ENCODE measurements at regions not wholly inside any gene's neighbourhood (a gene's known extent, or its start where the extent isn't known, plus 50 kb on each side); places are given as distances from the start of the nearest gene placed in this dataset.

DNA sequence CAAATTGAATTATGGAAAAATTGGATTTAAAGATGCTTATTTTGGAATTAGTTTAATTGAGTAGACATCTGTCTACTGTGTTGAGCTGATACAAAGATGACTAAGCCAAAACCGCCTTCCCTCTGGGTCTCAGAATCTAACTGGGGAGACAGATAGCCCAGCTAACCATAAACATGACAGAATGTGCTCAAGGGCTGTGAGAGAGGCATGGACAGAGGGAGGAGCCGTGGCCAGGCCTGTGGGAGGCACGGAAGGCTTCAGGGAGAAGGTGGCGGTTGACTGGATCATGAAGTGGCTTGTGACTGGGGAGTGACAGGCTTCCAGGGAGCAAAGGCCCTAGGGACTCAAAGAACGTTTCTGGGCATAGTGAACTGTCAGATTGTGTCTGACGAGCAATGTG, 74.6 kb downstream of the DACT1 start:
- TF ChIP-seq, protein P1, sequence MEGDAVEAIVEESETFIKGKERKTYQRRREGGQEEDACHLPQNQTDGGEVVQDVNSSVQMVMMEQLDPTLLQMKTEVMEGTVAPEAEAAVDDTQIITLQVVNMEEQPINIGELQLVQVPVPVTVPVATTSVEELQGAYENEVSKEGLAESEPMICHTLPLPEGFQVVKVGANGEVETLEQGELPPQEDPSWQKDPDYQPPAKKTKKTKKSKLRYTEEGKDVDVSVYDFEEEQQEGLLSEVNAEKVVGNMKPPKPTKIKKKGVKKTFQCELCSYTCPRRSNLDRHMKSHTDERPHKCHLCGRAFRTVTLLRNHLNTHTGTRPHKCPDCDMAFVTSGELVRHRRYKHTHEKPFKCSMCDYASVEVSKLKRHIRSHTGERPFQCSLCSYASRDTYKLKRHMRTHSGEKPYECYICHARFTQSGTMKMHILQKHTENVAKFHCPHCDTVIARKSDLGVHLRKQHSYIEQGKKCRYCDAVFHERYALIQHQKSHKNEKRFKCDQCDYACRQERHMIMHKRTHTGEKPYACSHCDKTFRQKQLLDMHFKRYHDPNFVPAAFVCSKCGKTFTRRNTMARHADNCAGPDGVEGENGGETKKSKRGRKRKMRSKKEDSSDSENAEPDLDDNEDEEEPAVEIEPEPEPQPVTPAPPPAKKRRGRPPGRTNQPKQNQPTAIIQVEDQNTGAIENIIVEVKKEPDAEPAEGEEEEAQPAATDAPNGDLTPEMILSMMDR (IDR thresholded peaks at IDR 0.05; ENCODE audit: borderline replicate concordance, extremely low read depth, low read length, poor library complexity, severe bottlenecking), result no peak
- TF ChIP-seq EZH2 (IDR thresholded peaks at IDR 0.05; ENCODE audit: borderline replicate concordance, low read depth, low read length, severe bottlenecking), result no peak
- no peak overlapping the region for H3K4me2 ChIP-seq (ENCODE audit: insufficient read depth, low read length)
- ATAC-seq (ENCODE audit: insufficient read depth, low read depth) (no peak), DNase-seq (no peak)
- H3K4me3 ChIP-seq (ENCODE audit: low read depth in 1 of 2, low read length in 2 of 2), result no peak overlapping the region
- no peaks in the 10 kb centered on the region for H3K9me3 ChIP-seq (ENCODE audit: insufficient read depth, low read length, severe bottlenecking)
- H3K79me2 ChIP-seq (ENCODE audit: insufficient read depth, low read length), result no peaks in the 10 kb centered on the region
- peaks cover 12% of the 10 kb centered on the region for H3K27me3 ChIP-seq (ENCODE audit: insufficient read depth, low read length, poor library complexity)
- H3K36me3 ChIP-seq (ENCODE audit: insufficient read depth, low read length), result no peaks in the 10 kb centered on the region
- no peak overlapping the region for H3K9ac ChIP-seq (ENCODE audit: low read depth, low read length)
- peaks cover 5% of the 10 kb centered on the region; the same call in 1 of the 2 replicates for H3K4me1 ChIP-seq (ENCODE audit: insufficient read depth, low read length)
- H4K20me1 ChIP-seq (ENCODE audit: insufficient read depth, low read length), result no peaks in the 10 kb centered on the region
- H2AFZ ChIP-seq (ENCODE audit: low read depth, low read length), result no peak overlapping the region
- H3K27ac ChIP-seq (ENCODE audit: low read length), result no peak overlapping the region

DNA sequence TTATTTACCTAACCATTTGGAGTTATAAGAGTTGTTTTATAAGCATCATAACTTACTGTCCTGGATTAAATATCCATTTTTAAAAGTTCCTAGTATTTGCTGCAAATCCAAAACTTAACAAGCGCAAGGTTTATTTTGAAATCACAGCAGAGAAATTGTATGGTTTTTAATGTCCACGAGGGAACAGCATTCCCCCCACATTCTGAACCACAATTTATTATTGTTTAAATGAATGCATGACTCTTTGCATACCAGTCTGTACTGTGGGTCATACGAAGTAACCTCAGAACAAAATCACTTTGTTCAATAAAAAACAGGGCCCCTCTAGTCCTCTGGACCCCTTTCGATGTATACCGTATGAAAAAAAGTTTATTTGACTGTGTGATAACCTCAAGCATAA, 75.9 kb downstream of the DACT1 start:
- TF ChIP-seq, protein P1 (IDR thresholded peaks at IDR 0.05; ENCODE audit: borderline replicate concordance, extremely low read depth, low read length, poor library complexity, severe bottlenecking), result no peak
- TF ChIP-seq EZH2 (IDR thresholded peaks at IDR 0.05; ENCODE audit: borderline replicate concordance, low read depth, low read length, severe bottlenecking), result no peak

DNA sequence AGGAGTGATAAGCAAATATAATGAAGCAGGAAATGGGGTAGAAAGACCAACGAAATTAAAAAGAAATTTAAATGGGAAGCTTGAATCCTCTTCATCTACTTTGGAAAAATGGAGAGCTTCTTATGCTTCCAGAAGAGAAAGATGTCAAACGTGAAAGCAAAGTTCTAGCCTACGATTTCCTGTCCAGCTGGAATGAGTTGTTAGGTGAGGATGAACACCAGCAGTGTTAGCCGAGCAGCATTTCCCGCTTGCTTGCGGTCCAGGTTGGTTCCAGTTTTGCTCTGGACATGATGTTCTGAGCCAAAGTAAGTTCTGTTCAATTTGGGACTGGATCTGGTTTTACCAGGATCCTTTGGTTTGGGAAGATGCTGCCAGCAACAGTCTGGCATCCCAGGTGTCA, 78.9 kb downstream of the DACT1 start:
- DNase-seq (no peak), ATAC-seq (ENCODE audit: insufficient read depth, low read depth) (no peak)
- H3K4me1 ChIP-seq (ENCODE audit: insufficient read depth, low read length), result peaks cover 5% of the 10 kb centered on the region; the same call in 1 of the 2 replicates
- H3K4me3 ChIP-seq (ENCODE audit: low read depth in 1 of 2, low read length in 2 of 2), result no peak overlapping the region
- H3K4me2 ChIP-seq (ENCODE audit: insufficient read depth, low read length), result peak overlapping the region; percentile 41; the same call in 1 of the 2 replicates
- no peaks in the 10 kb centered on the region for H3K27me3 ChIP-seq (ENCODE audit: insufficient read depth, low read length, poor library complexity)
- H4K20me1 ChIP-seq (ENCODE audit: insufficient read depth, low read length), result no peaks in the 10 kb centered on the region
- H3K27ac ChIP-seq (ENCODE audit: low read length), result no peak overlapping the region
- no peak overlapping the region for H2AFZ ChIP-seq (ENCODE audit: low read depth, low read length)
- H3K9ac ChIP-seq (ENCODE audit: low read depth, low read length), result no peak overlapping the region
- H3K36me3 ChIP-seq (ENCODE audit: insufficient read depth, low read length), result no peaks in the 10 kb centered on the region
- H3K79me2 ChIP-seq (ENCODE audit: insufficient read depth, low read length), result no peaks in the 10 kb centered on the region
- no peak for TF ChIP-seq EZH2 (IDR thresholded peaks at IDR 0.05; ENCODE audit: borderline replicate concordance, low read depth, low read length, severe bottlenecking)
- no peaks in the 10 kb centered on the region for H3K9me3 ChIP-seq (ENCODE audit: insufficient read depth, low read length, severe bottlenecking)

More for the DNA sequence above, 75.9 kb downstream of the DACT1 start:
- Histone ChIP-seq H3K9me3 (ENCODE audit: insufficient read depth, low read length, severe bottlenecking) (no peaks in the 10 kb centered on the region), H3K27ac (ENCODE audit: low read length) (no peak overlapping the region), H2AFZ (ENCODE audit: low read depth, low read length) (no peak overlapping the region), H3K79me2 (ENCODE audit: insufficient read depth, low read length) (no peaks in the 10 kb centered on the region), H4K20me1 (ENCODE audit: insufficient read depth, low read length) (no peaks in the 10 kb centered on the region), H3K9ac (ENCODE audit: low read depth, low read length) (no peak overlapping the region), H3K27me3 (ENCODE audit: insufficient read depth, low read length, poor library complexity) (peaks cover 7% of the 10 kb centered on the region), H3K36me3 (ENCODE audit: insufficient read depth, low read length) (no peaks in the 10 kb centered on the region), H3K4me2 (ENCODE audit: insufficient read depth, low read length) (no peak overlapping the region), H3K4me3 (ENCODE audit: low read depth in 1 of 2, low read length in 2 of 2) (no peak overlapping the region), H3K4me1 (ENCODE audit: insufficient read depth, low read length) (peaks cover 5% of the 10 kb centered on the region; the same call in 1 of the 2 replicates)
- ATAC-seq (ENCODE audit: insufficient read depth, low read depth), result no peak
- DNase-seq, result no peak

DNA sequence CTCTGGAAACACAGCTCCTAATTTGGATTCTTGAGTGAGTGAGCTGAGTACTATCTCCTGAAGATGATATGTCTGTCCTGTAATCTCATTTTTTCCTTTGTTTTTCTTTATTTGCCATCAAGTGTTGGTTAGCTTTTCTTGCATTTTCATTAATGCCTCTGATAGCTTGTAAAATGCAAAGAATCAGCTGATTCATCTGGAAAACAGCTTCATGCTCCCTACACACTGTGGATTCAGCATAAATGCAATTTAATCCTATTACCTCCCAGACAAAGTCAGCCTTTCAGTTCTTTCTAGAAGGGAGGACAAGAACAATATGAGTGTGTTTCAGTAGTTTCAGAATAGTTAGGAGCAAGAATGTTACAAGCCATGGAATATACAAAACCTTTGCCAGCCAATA, 79.4 kb downstream of the DACT1 start:
- H3K27ac ChIP-seq (ENCODE audit: low read length), result no peak overlapping the region
- H3K4me2 ChIP-seq (ENCODE audit: insufficient read depth, low read length), result no peak overlapping the region
- H3K9me3 ChIP-seq (ENCODE audit: insufficient read depth, low read length, severe bottlenecking), result no peaks in the 10 kb centered on the region
- no peaks in the 10 kb centered on the region for H3K27me3 ChIP-seq (ENCODE audit: insufficient read depth, low read length, poor library complexity)
- DNase-seq (no peak), ATAC-seq (ENCODE audit: insufficient read depth, low read depth) (no peak)
- no peak overlapping the region for H2AFZ ChIP-seq (ENCODE audit: low read depth, low read length)
- peaks cover 5% of the 10 kb centered on the region; the same call in 1 of the 2 replicates for H3K4me1 ChIP-seq (ENCODE audit: insufficient read depth, low read length)
- TF ChIP-seq EZH2 (IDR thresholded peaks at IDR 0.05; ENCODE audit: borderline replicate concordance, low read depth, low read length, severe bottlenecking), result no peak
- TF ChIP-seq, protein P1 (IDR thresholded peaks at IDR 0.05; ENCODE audit: borderline replicate concordance, extremely low read depth, low read length, poor library complexity, severe bottlenecking), result no peak
- H4K20me1 ChIP-seq (ENCODE audit: insufficient read depth, low read length), result no peaks in the 10 kb centered on the region
- H3K4me3 ChIP-seq (ENCODE audit: low read depth in 1 of 2, low read length in 2 of 2), result no peak overlapping the region
- H3K9ac ChIP-seq (ENCODE audit: low read depth, low read length), result no peak overlapping the region
- H3K79me2 ChIP-seq (ENCODE audit: insufficient read depth, low read length), result no peaks in the 10 kb centered on the region
- no peaks in the 10 kb centered on the region for H3K36me3 ChIP-seq (ENCODE audit: insufficient read depth, low read length)

All from DND-41 (cell line).